ENCODE measurements at regions not wholly inside any gene's neighbourhood (a gene's known extent, or its start where the extent isn't known, plus 50 kb on each side); places are given as distances from the start of the nearest gene placed in this dataset.

GRCh38 chr2:139160836-139161235 is 380.6 kb upstream of the NXPH2 start:
- TF ChIP-seq ZFX (IDR thresholded peaks at IDR 0.05; ENCODE audit: borderline replicate concordance) = no peak
- TF ChIP-seq, protein P1, sequence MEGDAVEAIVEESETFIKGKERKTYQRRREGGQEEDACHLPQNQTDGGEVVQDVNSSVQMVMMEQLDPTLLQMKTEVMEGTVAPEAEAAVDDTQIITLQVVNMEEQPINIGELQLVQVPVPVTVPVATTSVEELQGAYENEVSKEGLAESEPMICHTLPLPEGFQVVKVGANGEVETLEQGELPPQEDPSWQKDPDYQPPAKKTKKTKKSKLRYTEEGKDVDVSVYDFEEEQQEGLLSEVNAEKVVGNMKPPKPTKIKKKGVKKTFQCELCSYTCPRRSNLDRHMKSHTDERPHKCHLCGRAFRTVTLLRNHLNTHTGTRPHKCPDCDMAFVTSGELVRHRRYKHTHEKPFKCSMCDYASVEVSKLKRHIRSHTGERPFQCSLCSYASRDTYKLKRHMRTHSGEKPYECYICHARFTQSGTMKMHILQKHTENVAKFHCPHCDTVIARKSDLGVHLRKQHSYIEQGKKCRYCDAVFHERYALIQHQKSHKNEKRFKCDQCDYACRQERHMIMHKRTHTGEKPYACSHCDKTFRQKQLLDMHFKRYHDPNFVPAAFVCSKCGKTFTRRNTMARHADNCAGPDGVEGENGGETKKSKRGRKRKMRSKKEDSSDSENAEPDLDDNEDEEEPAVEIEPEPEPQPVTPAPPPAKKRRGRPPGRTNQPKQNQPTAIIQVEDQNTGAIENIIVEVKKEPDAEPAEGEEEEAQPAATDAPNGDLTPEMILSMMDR (IDR thresholded peaks at IDR 0.05) = no peak
- no peak overlapping the region for H3K27ac ChIP-seq

DNA sequence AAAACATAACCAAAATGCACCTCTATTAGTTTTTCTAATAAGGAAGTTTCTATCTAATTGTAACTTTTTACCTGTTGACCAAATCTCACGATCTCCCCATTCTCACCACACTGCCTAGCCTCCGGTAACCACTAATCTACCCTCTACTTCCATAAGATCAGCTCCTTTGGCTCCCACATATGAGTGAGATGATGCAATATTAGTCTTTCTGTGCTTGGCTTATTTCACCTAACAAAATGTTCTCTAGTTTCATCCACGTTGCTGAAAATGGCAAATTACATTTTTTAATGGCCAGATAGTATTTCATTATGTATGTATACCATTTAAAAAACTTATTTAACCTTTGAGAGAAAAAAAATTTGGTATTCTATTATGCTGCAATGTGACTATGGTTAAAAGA is 379.0 kb upstream of the NXPH2 start:
- no peak for TF ChIP-seq ZFX (IDR thresholded peaks at IDR 0.05; ENCODE audit: borderline replicate concordance)
- TF ChIP-seq, protein P1 (IDR thresholded peaks at IDR 0.05) = no peak
- H3K27ac ChIP-seq = no peak overlapping the region

- TF ChIP-seq, protein P1 (IDR thresholded peaks at IDR 0.05) = no peak
- TF ChIP-seq ZFX (IDR thresholded peaks at IDR 0.05; ENCODE audit: borderline replicate concordance) = no peak
- no peak overlapping the region for H3K27ac ChIP-seq
These were observed 376.5 kb upstream of the NXPH2 start for GRCh38 chr2:139156730-139157129.

DNA sequence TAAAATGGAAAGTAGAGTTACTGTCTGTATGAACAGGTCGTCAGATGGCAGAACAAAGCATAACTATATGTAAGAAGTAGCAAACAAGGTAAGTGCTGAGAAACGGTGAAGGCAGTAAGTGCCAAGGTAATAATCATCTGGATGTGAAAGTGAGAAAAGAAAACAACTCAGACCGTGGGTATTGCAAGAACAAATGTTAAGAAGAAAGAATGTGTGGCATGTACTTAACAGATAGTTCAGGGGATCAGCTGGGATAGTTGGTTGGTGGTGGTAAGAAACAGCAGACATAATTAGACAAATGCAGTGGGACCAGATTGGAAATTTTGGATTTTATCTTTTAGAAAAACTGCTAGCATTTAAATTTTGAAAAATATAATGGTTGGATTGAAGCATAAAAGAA is 375.8 kb upstream of the NXPH2 start:
- no peak for TF ChIP-seq ZFX (IDR thresholded peaks at IDR 0.05; ENCODE audit: borderline replicate concordance)
- TF ChIP-seq, protein P1 (IDR thresholded peaks at IDR 0.05) = no peak

DNA sequence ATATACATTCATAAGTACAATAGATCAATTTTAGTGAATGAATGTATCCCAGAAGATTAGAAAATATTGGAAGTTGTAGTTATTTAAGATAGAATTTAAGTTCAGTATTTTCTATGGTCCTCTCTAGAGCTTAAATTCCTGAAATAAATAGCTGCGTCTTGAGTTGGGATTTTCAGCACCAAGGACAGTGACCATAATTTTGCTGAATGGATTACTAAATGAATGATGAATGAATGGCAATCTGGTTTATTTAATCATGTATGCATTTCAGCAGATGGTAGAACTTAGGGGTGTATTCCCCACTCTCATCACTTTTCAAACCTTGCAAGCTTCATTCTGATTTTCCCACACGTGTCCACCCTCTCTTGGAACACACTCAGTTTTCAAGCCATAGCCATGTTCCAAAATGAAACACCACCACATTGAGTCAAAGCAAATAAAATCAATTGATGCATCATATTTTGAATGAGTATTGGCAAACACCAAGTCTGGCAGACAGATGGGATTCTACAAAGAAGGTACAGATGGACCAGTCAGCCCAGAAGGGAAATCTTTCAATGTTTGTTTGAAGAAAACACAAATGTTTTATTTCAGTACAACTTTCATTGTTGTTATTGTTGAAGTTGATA is 362.2 kb upstream of the NXPH2 start:
- TF ChIP-seq, protein P1 (IDR thresholded peaks at IDR 0.05) = no peak
- TF ChIP-seq ZFX (IDR thresholded peaks at IDR 0.05; ENCODE audit: borderline replicate concordance) = no peak
- no peak overlapping the region for H3K27ac ChIP-seq

More for the DNA sequence above, 375.8 kb upstream of the NXPH2 start:
- H3K27ac ChIP-seq = no peak overlapping the region

- TF ChIP-seq ZFX (IDR thresholded peaks at IDR 0.05; ENCODE audit: borderline replicate concordance) = no peak
- TF ChIP-seq, protein P1 (IDR thresholded peaks at IDR 0.05) = no peak
These were observed 344.1 kb upstream of the NXPH2 start for GRCh38 chr2:139124271-139124670.

DNA sequence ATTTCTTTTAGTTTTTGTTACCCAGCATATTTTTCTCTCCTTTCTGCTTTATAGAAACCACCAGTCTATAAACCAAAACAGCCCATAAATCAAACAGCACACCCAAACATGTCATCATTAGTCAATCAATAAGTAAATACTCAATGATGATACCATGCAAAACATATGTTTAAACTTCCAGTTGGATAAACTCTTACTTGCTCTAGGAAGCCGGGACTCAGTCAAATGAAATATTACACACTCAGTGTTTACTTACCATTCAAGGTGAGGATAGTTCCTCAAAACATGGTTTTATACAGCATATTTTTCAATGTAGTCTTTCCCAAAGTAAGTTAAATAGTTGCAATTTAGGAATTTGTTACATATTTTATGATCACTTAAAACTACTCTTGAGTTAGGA is 343.6 kb upstream of the NXPH2 start:
- H3K27ac ChIP-seq = no peak overlapping the region
- TF ChIP-seq ZFX (IDR thresholded peaks at IDR 0.05; ENCODE audit: borderline replicate concordance) = no peak
- TF ChIP-seq, protein P1 (IDR thresholded peaks at IDR 0.05) = no peak

More at GRCh38 chr2:139124271-139124670, 344.1 kb upstream of the NXPH2 start:
- no peak overlapping the region for H3K27ac ChIP-seq

Measured in 22Rv1 (cell line).